H9 (cell line): ENCODE measurements at regions not wholly inside any gene's neighbourhood (a gene's known extent, or its start where the extent isn't known, plus 50 kb on each side); places are given as distances from the start of the nearest gene placed in this dataset.

Experiments
- DNase-seq: peaks from one replicate; pipeline ENCODE4 v3.0.0-alpha.2; 2017
- H2AFZ ChIP-seq: one replicate; pipeline ENCODE4 v1.6.1; 2013; ENCODE audit warnings: mild to moderate bottlenecking, low read length, control low read depth, moderate library complexity
- H2AK5ac ChIP-seq: 2 replicates; pipeline ENCODE4 v1.6.1; 2013; ENCODE audit warnings: low read length, control low read depth, mixed read lengths; ENCODE audit not compliant: insufficient read length
- H2BK120ac ChIP-seq: one replicate; pipeline ENCODE4 v1.6.1; 2013; ENCODE audit warnings: low read depth, mild to moderate bottlenecking, low read length, control low read depth, inconsistent platforms; ENCODE audit not compliant: poor library complexity, severe bottlenecking
- H2BK12ac ChIP-seq: 2 replicates; pipeline ENCODE4 v1.6.1; 2013; ENCODE audit warnings: low read length, control low read depth, mixed read lengths, low read depth; ENCODE audit not compliant: insufficient read length
- H2BK15ac ChIP-seq: 2 replicates; pipeline ENCODE4 v1.6.1; 2013; ENCODE audit warnings: low read depth, low read length, control low read depth
- H2BK20ac ChIP-seq: one replicate; pipeline ENCODE4 v1.6.1; 2013; ENCODE audit warnings: low read depth, mild to moderate bottlenecking, low read length, control low read depth, inconsistent platforms; ENCODE audit not compliant: poor library complexity, severe bottlenecking
- H2BK5ac ChIP-seq: 2 replicates; pipeline ENCODE4 v1.6.1; 2013; ENCODE audit warnings: low read length, control low read depth, mixed read lengths; ENCODE audit not compliant: insufficient read length
- H3K14ac ChIP-seq: 2 replicates; pipeline ENCODE4 v1.6.1; 2013; ENCODE audit warnings: low read length, control low read depth; ENCODE audit not compliant: insufficient read depth
- H3K18ac ChIP-seq: 2 replicates; pipeline ENCODE4 v1.6.1; 2013; ENCODE audit warnings: low read depth, mild to moderate bottlenecking, mixed read lengths, low read length, control low read depth; ENCODE audit not compliant: insufficient read length
- H3K23ac ChIP-seq: 2 replicates; pipeline ENCODE4 v1.6.1; 2013; ENCODE audit warnings: low read length, control low read depth, mixed read lengths, low read depth; ENCODE audit not compliant: insufficient read length
- H3K23me2 ChIP-seq: 2 replicates; pipeline ENCODE4 v1.6.1; 2013; ENCODE audit warnings: low read depth, mild to moderate bottlenecking, mixed read lengths, low read length, control low read depth; ENCODE audit not compliant: insufficient read length, poor library complexity, severe bottlenecking
- H3K27ac ChIP-seq: 2 replicates; pipeline ENCODE4 v1.5.1; 2013; ENCODE audit warnings: low read length, control low read depth, mixed read lengths, low read depth; ENCODE audit not compliant: insufficient read length
- H3K27me3 ChIP-seq: 2 replicates; pipeline ENCODE4 v1.6.1; 2013; ENCODE audit warnings: low read length, control low read depth, inconsistent platforms; ENCODE audit not compliant: insufficient read depth
- H3K4ac ChIP-seq: 2 replicates; pipeline ENCODE4 v1.6.1; 2013; ENCODE audit warnings: low read depth, mild to moderate bottlenecking, control low read depth, inconsistent platforms, low read length, moderate library complexity
- H3K4me1 ChIP-seq: 2 replicates; pipeline ENCODE4 v1.6.1; 2013; ENCODE audit warnings: low read length, control low read depth, inconsistent platforms; ENCODE audit not compliant: insufficient read depth
- H3K4me2 ChIP-seq: 2 replicates; pipeline ENCODE4 v1.6.1; 2013; ENCODE audit warnings: low read length, control low read depth, mixed read lengths; ENCODE audit not compliant: insufficient read length, insufficient read depth
- H3K56ac ChIP-seq: 2 replicates; pipeline ENCODE4 v1.6.1; 2013; ENCODE audit warnings: low read depth, mild to moderate bottlenecking, mixed read lengths, low read length, control low read depth; ENCODE audit not compliant: insufficient read length
- H3K79me1 ChIP-seq: 2 replicates; pipeline ENCODE4 v1.6.1; 2013; ENCODE audit warnings: low read depth, mild to moderate bottlenecking, moderate library complexity, low read length, control low read depth, inconsistent platforms; ENCODE audit not compliant: insufficient read depth, poor library complexity, severe bottlenecking
- H3K79me2 ChIP-seq: 2 replicates; pipeline ENCODE4 v1.6.1; 2013; ENCODE audit warnings: low read length, control low read depth, inconsistent platforms; ENCODE audit not compliant: insufficient read depth
- H3K9ac ChIP-seq: 2 replicates; pipeline ENCODE4 v1.6.1; 2013; ENCODE audit warnings: low read length, control low read depth, mixed read lengths; ENCODE audit not compliant: insufficient read length; ENCODE audit errors: extremely low read depth
- H3K9me3 ChIP-seq: one replicate; pipeline ENCODE4 v1.6.1; 2013; ENCODE audit warnings: low read depth, low read length, inconsistent platforms; ENCODE audit not compliant: control insufficient read depth
- H3T11ph ChIP-seq: one replicate; pipeline ENCODE4 v1.6.1; 2013; ENCODE audit warnings: mild to moderate bottlenecking, low read length, control low read depth, inconsistent platforms
- H4K20me1 ChIP-seq: one replicate; pipeline ENCODE4 v1.6.1; 2013; ENCODE audit not compliant: control insufficient read depth, insufficient read length, insufficient read depth
- H4K5ac ChIP-seq: 2 replicates; pipeline ENCODE4 v1.6.1; 2013; ENCODE audit warnings: low read depth, mild to moderate bottlenecking, mixed read lengths, low read length, control low read depth; ENCODE audit not compliant: insufficient read length
- H4K8ac ChIP-seq: replicated peaks from 2 replicates; pipeline ENCODE4 v1.6.1; 2013; ENCODE audit warnings: low read length, control low read depth, mixed read lengths, low read depth; ENCODE audit not compliant: insufficient read length
- H4K91ac ChIP-seq: 2 replicates; pipeline ENCODE4 v1.6.1; 2013; ENCODE audit warnings: low read depth, mild to moderate bottlenecking, moderate library complexity, mixed read lengths, low read length, control low read depth; ENCODE audit not compliant: insufficient read length
- H3K27ac Mint-ChIP-seq, 3 experiments: 2 replicates in 2 of 3; 3 replicates in 1 of 3; pipeline ENCODE4 v1.8.0; 2020 to 2021; ENCODE audit warnings: mixed read lengths in 3 of 3, mild to moderate bottlenecking in 1 of 3, moderate library complexity in 1 of 3
- H3K27me3 Mint-ChIP-seq: 2 replicates; pipeline ENCODE4 v1.8.0; 2021; ENCODE audit warnings: low read depth, mild to moderate bottlenecking, moderate library complexity, mixed read lengths
- H3K36me3 Mint-ChIP-seq, 3 experiments: 2 replicates in 2 of 3; 3 replicates in 1 of 3; pipeline ENCODE4 v1.8.0; 2020 to 2021; ENCODE audit warnings: low read depth in 3 of 3, mixed read lengths in 3 of 3; ENCODE audit not compliant: insufficient read depth in 1 of 3
- H3K4me1 Mint-ChIP-seq, 2 experiments: 2 replicates each; pipeline ENCODE4 v1.8.0; 2020; ENCODE audit warnings: mixed read lengths in 2 of 2
- H3K4me3 Mint-ChIP-seq, 2 experiments: 2 replicates in 1 of 2; 3 replicates in 1 of 2; pipeline ENCODE4 v1.8.0; 2020 to 2021; ENCODE audit warnings: mild to moderate bottlenecking in 2 of 2, mixed read lengths in 2 of 2, moderate library complexity in 1 of 2
- H3K9me3 Mint-ChIP-seq, 2 experiments: 2 replicates in 1 of 2; 3 replicates in 1 of 2; pipeline ENCODE4 v1.8.0; 2020; ENCODE audit warnings: mild to moderate bottlenecking in 2 of 2, mixed read lengths in 2 of 2, moderate library complexity in 1 of 2
- WGBS: extraction: QIAGEN DNeasy Blood & Tissue Kit; methylation state at CpG from one replicate; pipeline ENCODE4 v1.1.7; 2013; ENCODE audit warnings: missing lambda C conversion rate, low lambda C conversion rate, mixed read lengths; ENCODE audit not compliant: insufficient read length; ENCODE audit errors: extremely low coverage; 5-methylcytosine and 5-hydroxymethylcytosine counted together
- TF ChIP-seq, protein P1 (sequence below): fragments of 200-600 bp; sonication (generic); conservative IDR thresholded peaks from 3 replicates; pipeline ENCODE4 v1.8.0; 2021; ENCODE audit warnings: antibody characterized with exemption, mild to moderate bottlenecking

DNA sequence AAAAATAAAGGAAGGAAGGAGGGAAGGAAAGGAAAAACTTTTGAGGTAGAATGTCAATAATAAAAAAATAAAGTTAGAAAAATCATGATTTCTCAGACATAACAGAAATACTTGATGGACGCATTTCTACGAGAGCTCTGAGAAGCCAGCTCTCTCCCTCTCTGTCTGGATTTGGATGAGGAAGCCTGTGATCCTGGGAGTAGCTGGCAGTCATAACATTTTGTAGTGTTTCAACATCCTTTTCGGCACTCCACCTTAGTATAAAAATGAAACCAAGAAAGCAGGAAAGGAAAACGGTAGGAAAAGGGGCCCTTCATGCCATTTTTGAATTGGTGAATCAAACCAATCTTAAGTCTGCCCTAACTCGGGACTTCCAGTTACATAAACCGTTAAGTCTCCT, 321.3 kb downstream of the EPB41L4A start:
- Mint-ChIP-seq H3K4me1 (0 out of 4 replicates have a peak, but pooled peaks cover 0 to under 1% of the 10 kb centered on the region in 2 experiments), H3K27ac (no peak overlapping the region), H3K36me3 (no peaks in the 10 kb centered on the region), H3K9me3 (peaks cover 0 to 9% of the 10 kb centered on the region in 2 experiments; a peak in 3 of 5 replicates), H3K27me3 (no peaks in the 10 kb centered on the region), H3K4me3 (no peak overlapping the region)
- no peak overlapping the region for H2BK20ac ChIP-seq
- TF ChIP-seq, protein P1, sequence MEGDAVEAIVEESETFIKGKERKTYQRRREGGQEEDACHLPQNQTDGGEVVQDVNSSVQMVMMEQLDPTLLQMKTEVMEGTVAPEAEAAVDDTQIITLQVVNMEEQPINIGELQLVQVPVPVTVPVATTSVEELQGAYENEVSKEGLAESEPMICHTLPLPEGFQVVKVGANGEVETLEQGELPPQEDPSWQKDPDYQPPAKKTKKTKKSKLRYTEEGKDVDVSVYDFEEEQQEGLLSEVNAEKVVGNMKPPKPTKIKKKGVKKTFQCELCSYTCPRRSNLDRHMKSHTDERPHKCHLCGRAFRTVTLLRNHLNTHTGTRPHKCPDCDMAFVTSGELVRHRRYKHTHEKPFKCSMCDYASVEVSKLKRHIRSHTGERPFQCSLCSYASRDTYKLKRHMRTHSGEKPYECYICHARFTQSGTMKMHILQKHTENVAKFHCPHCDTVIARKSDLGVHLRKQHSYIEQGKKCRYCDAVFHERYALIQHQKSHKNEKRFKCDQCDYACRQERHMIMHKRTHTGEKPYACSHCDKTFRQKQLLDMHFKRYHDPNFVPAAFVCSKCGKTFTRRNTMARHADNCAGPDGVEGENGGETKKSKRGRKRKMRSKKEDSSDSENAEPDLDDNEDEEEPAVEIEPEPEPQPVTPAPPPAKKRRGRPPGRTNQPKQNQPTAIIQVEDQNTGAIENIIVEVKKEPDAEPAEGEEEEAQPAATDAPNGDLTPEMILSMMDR = no peak
- H3K56ac ChIP-seq = no peak overlapping the region
- H3K79me2 ChIP-seq = no peaks in the 10 kb centered on the region
- no peak for DNase-seq
- no peak overlapping the region for H3K4me2 ChIP-seq
- H3K9ac ChIP-seq = no peak overlapping the region
- no peaks in the 10 kb centered on the region for H3K4me1 ChIP-seq
- no peak overlapping the region for H3K18ac ChIP-seq
- no peaks in the 10 kb centered on the region for H3K9me3 ChIP-seq
- no peak overlapping the region for H2BK15ac ChIP-seq
- no peak overlapping the region for H2AFZ ChIP-seq
- H3K79me1 ChIP-seq = no peaks in the 10 kb centered on the region
- H2BK120ac ChIP-seq = no peak overlapping the region
- no peak overlapping the region for H2BK12ac ChIP-seq
- no peaks in the 10 kb centered on the region for H3K23me2 ChIP-seq
- H3K27ac ChIP-seq = no peak overlapping the region
- H3T11ph ChIP-seq = no peak overlapping the region
- no peak overlapping the region for H3K4ac ChIP-seq
- no peak overlapping the region for H4K91ac ChIP-seq
- WGBS = no CpG with 5 or more reads among the region's 6 CpGs
- no peak overlapping the region for H2BK5ac ChIP-seq
- no peaks in the 10 kb centered on the region for H3K27me3 ChIP-seq
- H4K8ac ChIP-seq = no peak overlapping the region
- H3K23ac ChIP-seq = no peak overlapping the region
- no peak overlapping the region for H4K5ac ChIP-seq
- no peaks in the 10 kb centered on the region for H4K20me1 ChIP-seq
- no peak overlapping the region for H3K14ac ChIP-seq
- H2AK5ac ChIP-seq = no peak overlapping the region
